GM21786 (cell line): ENCODE measurements at regions not wholly inside any gene's neighbourhood (a gene's known extent, or its start where the extent isn't known, plus 50 kb on each side); places are given as distances from the start of the nearest gene placed in this dataset.
A peak's percentile ranks its signal among the peaks of the same experiment; 100 is the strongest.

Source experiments
- ATAC-seq: cut with Tn5 transposase; IDR thresholded peaks from one replicate; pipeline ENCODE4 v1.9.1; 2021; ENCODE audit not compliant: unreplicated experiment

- no peak for ATAC-seq
Observed at GRCh38 chr2:23286758-23287704, 97.9 kb upstream of the KLHL29 start.

GRCh38 chr2:23289671-23290070 is 95.3 kb upstream of the KLHL29 start:
- no peak for ATAC-seq

GRCh38 chr2:23291239-23291638 is 93.7 kb upstream of the KLHL29 start:
- ATAC-seq: no peak

- no peak for ATAC-seq
Observed at GRCh38 chr2:23292024-23292423, 93.0 kb upstream of the KLHL29 start.

- no peak for ATAC-seq
Observed at GRCh38 chr2:23293063-23293462, 91.9 kb upstream of the KLHL29 start.

- no peak for ATAC-seq
Observed at GRCh38 chr2:23293731-23294130, 91.2 kb upstream of the KLHL29 start.

GRCh38 chr2:23294238-23294637 is 90.7 kb upstream of the KLHL29 start:
- no peak for ATAC-seq

GRCh38 chr2:23296691-23297090 is 88.3 kb upstream of the KLHL29 start:
- ATAC-seq: no peak

- no peak for ATAC-seq
Observed at GRCh38 chr2:23297112-23297511, 87.9 kb upstream of the KLHL29 start.

- ATAC-seq: no peak
Observed at GRCh38 chr2:23298551-23298950, 86.4 kb upstream of the KLHL29 start.

GRCh38 chr2:23299476-23300195 is 85.3 kb upstream of the KLHL29 start:
- ATAC-seq: no peak

GRCh38 chr2:23301136-23301535 is 83.8 kb upstream of the KLHL29 start:
- no peak for ATAC-seq

GRCh38 chr2:23302591-23302990 is 82.4 kb upstream of the KLHL29 start:
- no peak for ATAC-seq

GRCh38 chr2:23306401-23306800 is 78.6 kb upstream of the KLHL29 start:
- no peak for ATAC-seq

- no peak for ATAC-seq
Observed at GRCh38 chr2:23311186-23311585, 73.8 kb upstream of the KLHL29 start.

GRCh38 chr2:23312996-23313606 is 71.9 kb upstream of the KLHL29 start:
- ATAC-seq: peak; percentile 85

- ATAC-seq: no peak
Observed at GRCh38 chr2:23314687-23315086, 70.3 kb upstream of the KLHL29 start.

- ATAC-seq: no peak
Observed at GRCh38 chr2:23320058-23320457, 64.9 kb upstream of the KLHL29 start.

GRCh38 chr2:23321751-23322150 is 63.2 kb upstream of the KLHL29 start:
- no peak for ATAC-seq

GRCh38 chr2:23322567-23323197 is 62.3 kb upstream of the KLHL29 start:
- no peak for ATAC-seq

- ATAC-seq: no peak
Observed at GRCh38 chr2:23323198-23323916, 61.6 kb upstream of the KLHL29 start.
